ENCODE measurements at regions not wholly inside any gene's neighbourhood (a gene's known extent, or its start where the extent isn't known, plus 50 kb on each side); places are given as distances from the start of the nearest gene placed in this dataset.

GRCh38 chr9:82498541-82499317 lies 510.2 kb downstream of the SPATA31D1 start:
- DNase-seq: no peak
- peak; percentile 23 to 78 for ATAC-seq
- intact Hi-C loops (cut with DNase I): no loop called here

GRCh38 chr9:82499337-82499736 lies 510.8 kb downstream of the SPATA31D1 start:
- intact Hi-C loops (cut with DNase I): no loop called here
- no peak for DNase-seq
- peak in 1 of 2 donors; percentile 54 for ATAC-seq

GRCh38 chr9:82504620-82505019 lies 516.0 kb downstream of the SPATA31D1 start:
- ATAC-seq: no peak
- intact Hi-C loops (cut with DNase I): loop anchor here in 1 of 2 donors (10.0 kb wide), 1 partner anchor 1730 kb away; no protein-coding TSS in a partner anchor

GRCh38 chr9:82511626-82512025 lies 523.1 kb downstream of the SPATA31D1 start:
- ATAC-seq (no peak), DNase-seq (no peak)
- intact Hi-C loops (cut with DNase I): no loop called here

More at GRCh38 chr9:82504620-82505019, 516.0 kb downstream of the SPATA31D1 start:
- no peak for DNase-seq

GRCh38 chr9:82512728-82513127 lies 524.2 kb downstream of the SPATA31D1 start:
- intact Hi-C loops (cut with DNase I): no loop called here

GRCh38 chr9:82513242-82513751 lies 524.7 kb downstream of the SPATA31D1 start:
- intact Hi-C loops (cut with DNase I): no loop called here
- peak; percentile 61 to 91 for ATAC-seq
- no peak for DNase-seq

More at GRCh38 chr9:82512728-82513127, 524.2 kb downstream of the SPATA31D1 start:
- ATAC-seq: peak in 1 of 2 donors; percentile 52
- no peak for DNase-seq

GRCh38 chr9:82513976-82514735 lies 525.6 kb downstream of the SPATA31D1 start:
- peak in 1 of 2 donors; percentile 32 for ATAC-seq
- DNase-seq: no peak
- intact Hi-C loops (cut with DNase I): no loop called here

- DNase-seq (no peak), ATAC-seq (no peak)
- intact Hi-C loops (cut with DNase I): no loop called here
Measured at GRCh38 chr9:82518868-82519267, 530.3 kb downstream of the SPATA31D1 start.

GRCh38 chr9:82519332-82519731 lies 530.8 kb downstream of the SPATA31D1 start:
- intact Hi-C loops (cut with DNase I): no loop called here
- DNase-seq (no peak), ATAC-seq (no peak)

GRCh38 chr9:82524407-82524806 lies 535.8 kb downstream of the SPATA31D1 start:
- ATAC-seq: no peak
- intact Hi-C loops (cut with DNase I): no loop called here
- no peak for DNase-seq

- DNase-seq: no peak
- ATAC-seq: no peak
- intact Hi-C loops (cut with DNase I): no loop called here
Measured at GRCh38 chr9:82526577-82526976, 536.4 kb downstream of the RASEF start.

- intact Hi-C loops (cut with DNase I): loop anchor here in 1 of 2 donors (10.0 kb wide), 1 partner anchor 433 kb away; no protein-coding TSS in a partner anchor
- DNase-seq (no peak), ATAC-seq (no peak)
Measured at GRCh38 chr9:82531795-82532194, 531.1 kb downstream of the RASEF start.

GRCh38 chr9:82532504-82533180 lies 530.3 kb downstream of the RASEF start:
- ATAC-seq: no peak
- intact Hi-C loops (cut with DNase I): loop anchor here in 1 of 2 donors (10.0 kb wide), 1 partner anchor 432 kb away; no protein-coding TSS in a partner anchor
- DNase-seq: no peak

- no peak for ATAC-seq
- intact Hi-C loops (cut with DNase I): loop anchor here (5.0 to 10.0 kb wide), 2 partner anchors 72 to 429 kb away; no protein-coding TSS in a partner anchor
- DNase-seq: no peak
Measured at GRCh38 chr9:82535432-82535998, 527.4 kb downstream of the RASEF start.

GRCh38 chr9:82538634-82539033 lies 524.3 kb downstream of the RASEF start:
- intact Hi-C loops (cut with DNase I): loop anchor here (5.0 to 10.0 kb wide), 2 partner anchors 69 to 426 kb away; no protein-coding TSS in a partner anchor
- no peak for ATAC-seq
- DNase-seq: no peak

- intact Hi-C loops (cut with DNase I): loop anchor here (5.0 to 10.0 kb wide), 2 partner anchors 68 to 426 kb away; no protein-coding TSS in a partner anchor
- DNase-seq (no peak), ATAC-seq (no peak)
Measured at GRCh38 chr9:82539146-82539545, 523.8 kb downstream of the RASEF start.

- ATAC-seq: no peak
- DNase-seq: peak; percentile 14
- intact Hi-C loops (cut with DNase I): loop anchor here (5.0 to 10.0 kb wide), 2 partner anchors 67 to 425 kb away; no protein-coding TSS in a partner anchor
Measured at GRCh38 chr9:82539856-82540579, 522.9 kb downstream of the RASEF start.

- intact Hi-C loops (cut with DNase I): no loop called here
- DNase-seq (no peak), ATAC-seq (no peak)
Measured at GRCh38 chr9:82543726-82544125, 519.2 kb downstream of the RASEF start.

Measured in left cardiac atrium (tissue), 4 donors.